K562 (cell line): ENCODE measurements at regions not wholly inside any gene's neighbourhood (a gene's known extent, or its start where the extent isn't known, plus 50 kb on each side); places are given as distances from the start of the nearest gene placed in this dataset.

Experiments used
- CHD2 ChIP-seq: IDR thresholded peaks from 2 replicates; pipeline ENCODE4 v1.6.1; 2011; ENCODE audit warnings: low read depth, low read length
- CTCF ChIP-seq, 3 experiments: IDR thresholded peaks in 2 of 3; conservative IDR thresholded peaks in 1 of 3; 2 replicates each; pipeline ENCODE4 v1.5.1; 2011 to 2012; ENCODE audit warnings: low read length in 3 of 3, mild to moderate bottlenecking in 3 of 3, control low read depth in 2 of 3, improper control_type of control experiment in 1 of 3, inconsistent platforms in 1 of 3, low read depth in 1 of 3, mixed read lengths in 1 of 3, moderate library complexity in 1 of 3; ENCODE audit not compliant: insufficient read depth in 2 of 3
- EP300 ChIP-seq: IDR thresholded peaks from 2 replicates; pipeline ENCODE4 v1.6.1; 2012; ENCODE audit warnings: low read length, improper control_type of control experiment
- HES1 ChIP-seq: fragments of 450-650 bp; IDR thresholded peaks from 2 replicates; pipeline ENCODE4 v1.6.1; 2016; ENCODE audit warnings: low read depth, mild to moderate bottlenecking, moderate library complexity
- HNRNPH1 ChIP-seq: fragments of 200-400 bp; formaldehyde crosslinking; optimal IDR thresholded peaks from 2 replicates; pipeline ENCODE3; 2017; ENCODE audit warnings: low read depth, mild to moderate bottlenecking, low read length, moderate library complexity
- HNRNPK ChIP-seq: fragments of 200-400 bp; formaldehyde crosslinking; IDR thresholded peaks from one replicate; pipeline ENCODE4 v1.6.1; 2018; ENCODE audit warnings: mild to moderate bottlenecking, low read depth, low read length; ENCODE audit not compliant: poor library complexity, severe bottlenecking
- SIN3A ChIP-seq, 2 experiments: fragments of 150-350 bp in 1 of 2; IDR thresholded peaks; 2 replicates each; pipeline ENCODE4 v1.6.1; 2011 to 2016; ENCODE audit warnings: borderline replicate concordance in 2 of 2, low read depth in 2 of 2, low read length in 2 of 2, mild to moderate bottlenecking in 2 of 2, moderate library complexity in 2 of 2; ENCODE audit not compliant: control insufficient read depth in 1 of 2
- ZHX1 ChIP-seq: fragments of 150-350 bp; conservative IDR thresholded peaks from 2 replicates; pipeline ENCODE4 v1.6.1; 2014; ENCODE audit warnings: low read length
- TF ChIP-seq, protein P1 (sequence below): fragments of 250-450 bp; sonication (Bioruptor Pico); IDR thresholded peaks from 2 replicates; pipeline ENCODE4 v1.5.0; 2021; ENCODE audit warnings: mild to moderate bottlenecking, moderate library complexity

GRCh38 chr22:22705328-22706100 lies 61.1 kb downstream of the GGTLC2 start:
- TF ChIP-seq HNRNPK = no peak
- no peak for TF ChIP-seq HES1
- TF ChIP-seq ZHX1 = no peak
- TF ChIP-seq CTCF (IDR thresholded peaks at IDR 0.05 in 2 of 3, conservative IDR thresholded peaks at IDR 0.05 in 1 of 3; ENCODE audit: insufficient read depth in 2 of 3, low read depth in 1 of 3, low read length in 3 of 3) = no peak
- TF ChIP-seq CHD2 = no peak
- TF ChIP-seq, protein P1, sequence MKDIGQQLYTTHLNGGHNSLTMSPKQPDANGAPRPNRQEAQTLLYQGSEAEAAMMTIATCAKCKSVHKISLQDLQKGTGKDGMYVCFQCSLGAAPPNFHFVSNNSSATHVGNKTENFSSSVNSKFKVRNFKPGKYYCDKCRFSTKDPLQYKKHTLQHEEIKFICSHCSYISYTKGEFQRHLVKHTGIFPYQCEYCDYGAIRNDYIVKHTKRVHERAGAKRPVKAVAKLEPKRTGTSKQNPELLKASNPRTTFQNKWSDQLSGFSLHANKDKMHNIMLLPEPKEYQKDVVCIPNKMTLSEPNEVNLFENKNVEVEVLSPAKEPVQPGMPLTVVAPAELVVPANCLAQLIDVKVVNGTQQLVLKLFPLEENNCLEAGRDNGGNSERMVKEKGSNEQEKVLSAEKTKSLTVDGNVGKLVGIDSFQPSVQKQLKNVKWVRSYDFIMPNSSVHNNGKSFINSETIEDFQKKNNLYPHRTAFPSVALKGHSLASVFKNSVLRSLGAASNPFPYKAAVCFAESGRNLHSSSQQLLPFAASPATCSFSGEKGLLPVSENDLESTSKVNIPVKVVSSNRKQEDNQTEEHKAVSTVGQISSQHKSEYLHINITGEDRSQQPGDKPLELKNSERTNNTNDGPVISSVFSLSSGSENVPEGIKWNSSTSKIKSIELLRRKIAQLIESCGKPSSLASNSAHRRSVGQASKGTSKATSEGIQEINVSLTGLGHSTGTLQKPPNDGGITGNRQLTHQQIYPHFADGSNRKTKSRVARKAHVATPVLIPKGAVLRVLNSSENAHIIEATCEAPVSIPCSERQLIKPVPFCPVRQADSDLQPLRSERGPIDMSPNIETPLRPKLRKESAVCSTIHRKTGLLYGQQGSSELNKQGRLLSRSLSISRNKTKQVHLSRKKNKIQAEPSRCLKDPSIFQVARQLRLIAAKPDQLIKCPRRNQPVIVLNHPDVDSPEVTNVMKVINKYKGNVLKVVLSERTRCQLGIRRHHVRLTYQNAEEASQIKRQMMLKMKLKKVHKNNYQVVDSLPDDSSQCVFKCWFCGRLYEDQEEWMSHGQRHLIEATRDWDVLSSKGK = no peak
- no peak for TF ChIP-seq EP300
- no peak for TF ChIP-seq HNRNPH1
- TF ChIP-seq SIN3A (IDR thresholded peaks at IDR 0.05; ENCODE audit: borderline replicate concordance in 2 of 2, control insufficient read depth in 1 of 2, low read depth in 2 of 2, low read length in 2 of 2) = no peak
